Posterior vena cava (tissue), 2 donors: ENCODE measurements at regions not wholly inside any gene's neighbourhood (a gene's known extent, or its start where the extent isn't known, plus 50 kb on each side); places are given as distances from the start of the nearest gene placed in this dataset.

Experiments
- DNase-seq: peaks from one replicate; pipeline ENCODE4 v3.0.0-alpha.2; 2020; ENCODE audit warnings: low spot score
- intact Hi-C, 2 donors: fragments of 100-400 bp; cut with DNase I; formaldehyde crosslinking; loops; one replicate each; pipeline versions ENCODE4 v1.14.1 to v1.14.2; 2022 to 2023
- donor health status: DM: yes; HTN: yes; CAD: no.
- donor health status: DM: yes; HTN: yes; CAD: no.

- intact Hi-C loops = no loop called here
- no peak for DNase-seq
Measured at GRCh38 chr6:130734161-130734560, 93.0 kb upstream of the SMLR1 start.

GRCh38 chr6:130740308-130740707 is 86.9 kb upstream of the SMLR1 start:
- DNase-seq = no peak
- intact Hi-C loops = no loop called here

GRCh38 chr6:130742131-130742681 is 85.0 kb upstream of the SMLR1 start:
- DNase-seq = no peak
- intact Hi-C loops = no loop called here

GRCh38 chr6:130743175-130743574 is 84.0 kb upstream of the SMLR1 start:
- DNase-seq = no peak
- intact Hi-C loops = no loop called here

- no peak for DNase-seq
- intact Hi-C loops = no loop called here
Measured at GRCh38 chr6:130744576-130745366, 82.4 kb upstream of the SMLR1 start.

- DNase-seq = no peak
- intact Hi-C loops = no loop called here
Measured at GRCh38 chr6:130748041-130748440, 79.2 kb upstream of the SMLR1 start.

- no peak for DNase-seq
- intact Hi-C loops = no loop called here
Measured at GRCh38 chr6:130749402-130749801, 77.8 kb upstream of the SMLR1 start.

GRCh38 chr6:130752267-130752666 is 74.9 kb upstream of the SMLR1 start:
- intact Hi-C loops = no loop called here
- DNase-seq = no peak

- intact Hi-C loops = no loop called here
- no peak for DNase-seq
Measured at GRCh38 chr6:130754786-130755367, 72.3 kb upstream of the SMLR1 start.

GRCh38 chr6:130755368-130756034 is 71.7 kb upstream of the SMLR1 start:
- intact Hi-C loops = no loop called here
- DNase-seq = no peak

GRCh38 chr6:130756824-130757223 is 70.4 kb upstream of the SMLR1 start:
- intact Hi-C loops = no loop called here
- DNase-seq = no peak

- DNase-seq = no peak
- intact Hi-C loops = no loop called here
Measured at GRCh38 chr6:130758813-130759212, 68.4 kb upstream of the SMLR1 start.

- intact Hi-C loops = no loop called here
- no peak for DNase-seq
Measured at GRCh38 chr6:130760006-130760405, 67.2 kb upstream of the SMLR1 start.

- intact Hi-C loops = no loop called here
- no peak for DNase-seq
Measured at GRCh38 chr6:130761286-130761685, 65.9 kb upstream of the SMLR1 start.

GRCh38 chr6:130765181-130765727 is 62.0 kb upstream of the SMLR1 start:
- no peak for DNase-seq
- intact Hi-C loops = no loop called here

- intact Hi-C loops = no loop called here
- no peak for DNase-seq
Measured at GRCh38 chr6:130766239-130767144, 60.7 kb upstream of the SMLR1 start.

GRCh38 chr6:130769861-130770260 is 57.3 kb upstream of the SMLR1 start:
- intact Hi-C loops = no loop called here
- no peak for DNase-seq

GRCh38 chr6:130771741-130772140 is 55.5 kb upstream of the SMLR1 start:
- intact Hi-C loops = no loop called here
- no peak for DNase-seq

- intact Hi-C loops = no loop called here
- no peak for DNase-seq
Measured at GRCh38 chr6:130773860-130774259, 53.3 kb upstream of the SMLR1 start.
